Astrocyte of the cerebellum (primary cell): ENCODE measurements at regions not wholly inside any gene's neighbourhood (a gene's known extent, or its start where the extent isn't known, plus 50 kb on each side); places are given as distances from the start of the nearest gene placed in this dataset.

Source experiments
- DNase-seq: peaks from one replicate; pipeline ENCODE4 v3.0.0-alpha.2; 2011; ENCODE audit warnings: low read depth
- H3K4me3 ChIP-seq: 2 replicates; pipeline ENCODE4 v1.5.1; 2011; ENCODE audit warnings: mild to moderate bottlenecking, low read depth, low read length, moderate library complexity
- in situ Hi-C: cut with HindIII; loops from 2 replicates; pipeline ENCODE4 v1.10.0; 2017; ENCODE audit warnings: low sequenced_read_pairs
- TF ChIP-seq, protein P1 (sequence below): IDR thresholded peaks from 2 replicates; pipeline ENCODE4 v1.5.1; 2012; ENCODE audit warnings: low read length, low read depth, moderate library complexity, mild to moderate bottlenecking; ENCODE audit errors: missing control alignments

DNA sequence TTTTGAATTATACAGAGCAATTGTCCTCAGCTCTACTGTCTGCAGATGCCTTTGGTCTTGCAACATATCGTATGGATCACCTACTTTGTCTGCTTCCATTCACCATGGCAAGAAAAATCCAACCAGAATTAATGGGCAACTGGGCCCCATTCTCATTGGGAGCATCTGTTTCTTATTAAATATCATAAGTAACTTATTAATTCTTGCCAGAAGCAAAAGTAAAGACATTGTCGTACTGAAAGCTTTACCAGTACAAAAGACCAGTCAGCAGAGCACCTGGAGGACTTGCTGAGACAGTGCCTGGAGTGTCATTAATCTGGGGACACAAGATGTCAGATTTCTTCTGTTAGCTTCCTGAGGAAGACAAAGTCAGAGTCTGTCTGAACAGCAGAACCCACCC lies 404.5 kb downstream of the INHBA start:
- TF ChIP-seq, protein P1, sequence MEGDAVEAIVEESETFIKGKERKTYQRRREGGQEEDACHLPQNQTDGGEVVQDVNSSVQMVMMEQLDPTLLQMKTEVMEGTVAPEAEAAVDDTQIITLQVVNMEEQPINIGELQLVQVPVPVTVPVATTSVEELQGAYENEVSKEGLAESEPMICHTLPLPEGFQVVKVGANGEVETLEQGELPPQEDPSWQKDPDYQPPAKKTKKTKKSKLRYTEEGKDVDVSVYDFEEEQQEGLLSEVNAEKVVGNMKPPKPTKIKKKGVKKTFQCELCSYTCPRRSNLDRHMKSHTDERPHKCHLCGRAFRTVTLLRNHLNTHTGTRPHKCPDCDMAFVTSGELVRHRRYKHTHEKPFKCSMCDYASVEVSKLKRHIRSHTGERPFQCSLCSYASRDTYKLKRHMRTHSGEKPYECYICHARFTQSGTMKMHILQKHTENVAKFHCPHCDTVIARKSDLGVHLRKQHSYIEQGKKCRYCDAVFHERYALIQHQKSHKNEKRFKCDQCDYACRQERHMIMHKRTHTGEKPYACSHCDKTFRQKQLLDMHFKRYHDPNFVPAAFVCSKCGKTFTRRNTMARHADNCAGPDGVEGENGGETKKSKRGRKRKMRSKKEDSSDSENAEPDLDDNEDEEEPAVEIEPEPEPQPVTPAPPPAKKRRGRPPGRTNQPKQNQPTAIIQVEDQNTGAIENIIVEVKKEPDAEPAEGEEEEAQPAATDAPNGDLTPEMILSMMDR: no peak
- DNase-seq: no peak
- H3K4me3 ChIP-seq: no peak overlapping the region
- in situ Hi-C loops: no loop called here

DNA sequence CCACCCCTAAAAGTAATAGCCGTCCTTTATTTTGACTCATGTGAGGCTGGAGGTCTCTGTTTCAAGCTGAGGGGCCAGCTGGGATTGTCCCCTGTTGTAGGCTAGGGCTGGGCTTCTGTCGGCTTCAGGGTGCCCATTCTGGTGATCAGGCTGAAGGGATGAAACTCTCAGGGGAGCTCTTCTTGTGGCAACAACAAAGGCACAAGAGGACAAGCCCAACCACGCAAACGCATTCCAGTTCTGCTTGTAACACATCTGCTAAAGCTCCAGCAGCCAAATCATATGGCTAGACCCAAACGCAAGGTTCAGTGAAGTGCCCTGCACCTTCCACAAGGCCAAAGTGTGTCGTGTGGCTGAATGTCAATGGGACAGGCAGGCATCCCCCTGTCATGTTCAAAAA lies 405.7 kb downstream of the INHBA start:
- TF ChIP-seq, protein P1: no peak
- DNase-seq: no peak
- H3K4me3 ChIP-seq: no peak overlapping the region
- in situ Hi-C loops: no loop called here

DNA sequence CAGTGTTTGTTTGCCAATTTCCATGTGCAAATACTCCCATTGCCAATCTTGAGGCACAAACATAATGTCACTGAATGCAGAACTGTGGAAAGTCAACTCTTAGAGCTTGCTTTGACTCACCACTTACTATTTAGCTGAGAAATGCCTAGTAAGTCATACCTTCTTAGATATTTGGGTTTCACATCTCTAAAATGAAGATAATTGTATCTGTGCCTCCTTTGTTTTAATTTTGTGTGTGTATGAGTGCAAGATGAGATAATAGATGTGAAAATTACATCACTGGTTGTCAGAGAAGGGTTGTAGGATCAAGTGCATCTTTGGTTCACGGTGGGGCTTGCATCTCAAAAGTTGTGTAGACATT lies 407.5 kb downstream of the INHBA start:
- in situ Hi-C loops: no loop called here
- H3K4me3 ChIP-seq: no peak overlapping the region
- no peak for DNase-seq
- TF ChIP-seq, protein P1: no peak

DNA sequence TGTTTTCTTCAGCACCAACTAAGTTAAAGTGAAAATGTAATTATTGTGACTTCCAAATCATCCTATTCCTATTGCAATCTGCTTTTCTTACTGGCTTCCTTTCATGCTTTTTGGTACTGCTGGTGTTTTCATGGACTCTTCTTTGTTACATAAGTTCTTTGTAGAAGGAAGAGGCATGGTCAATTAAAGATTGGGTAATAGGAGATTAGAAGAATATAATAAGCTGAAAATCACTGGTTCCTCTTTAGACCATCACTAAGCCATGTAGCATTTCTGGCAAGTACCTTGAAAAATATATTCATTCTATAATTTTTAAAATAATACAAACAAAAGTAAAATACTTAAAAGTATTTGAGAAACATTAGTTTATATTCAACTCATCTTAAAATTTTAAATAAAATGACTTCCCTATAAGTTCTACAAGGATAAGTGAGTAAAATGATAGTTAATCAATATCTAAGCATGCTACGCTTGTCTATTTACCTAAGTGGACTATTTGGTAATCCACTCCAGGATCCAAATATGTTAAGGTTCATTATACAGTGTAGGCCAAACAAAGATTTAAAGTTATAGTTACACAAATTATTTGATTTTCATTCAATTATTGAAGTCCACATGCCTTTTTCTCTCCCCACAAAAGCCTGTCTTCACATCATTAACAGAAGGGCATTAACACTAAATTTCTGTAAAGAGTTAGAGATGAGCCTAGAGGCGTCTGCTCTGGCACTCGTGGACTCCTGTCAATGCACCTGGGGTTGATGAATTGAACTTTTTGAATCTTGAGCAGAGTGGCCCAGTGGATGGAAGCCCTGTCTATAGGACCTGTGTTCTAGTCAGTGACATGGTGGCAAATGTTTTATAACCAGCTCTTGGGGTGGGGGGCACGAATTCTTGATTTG lies 408.1 kb downstream of the INHBA start:
- TF ChIP-seq, protein P1: no peak
- H3K4me3 ChIP-seq: no peak overlapping the region
- DNase-seq: no peak
- in situ Hi-C loops: no loop called here

DNA sequence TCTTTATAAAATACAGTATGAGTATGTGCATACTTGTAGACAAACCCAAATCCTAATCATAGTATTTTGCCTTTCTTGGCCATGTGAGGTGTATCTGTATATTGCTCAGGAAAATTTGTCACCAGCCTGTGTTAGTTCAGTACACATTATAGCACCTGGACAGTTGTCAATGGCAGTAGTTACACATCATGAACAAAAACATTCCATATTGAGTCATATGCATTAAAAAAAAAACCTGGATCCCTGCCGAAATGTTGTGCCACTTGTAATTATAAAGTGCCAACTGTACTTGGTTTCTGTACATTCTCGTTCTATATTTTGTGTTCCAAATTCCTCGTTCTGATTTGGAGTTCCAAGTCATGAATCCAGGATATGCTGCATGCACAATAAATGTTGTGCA lies 410.4 kb downstream of the INHBA start:
- in situ Hi-C loops: no loop called here
- no peak for DNase-seq
- H3K4me3 ChIP-seq: no peak overlapping the region
- TF ChIP-seq, protein P1: no peak

DNA sequence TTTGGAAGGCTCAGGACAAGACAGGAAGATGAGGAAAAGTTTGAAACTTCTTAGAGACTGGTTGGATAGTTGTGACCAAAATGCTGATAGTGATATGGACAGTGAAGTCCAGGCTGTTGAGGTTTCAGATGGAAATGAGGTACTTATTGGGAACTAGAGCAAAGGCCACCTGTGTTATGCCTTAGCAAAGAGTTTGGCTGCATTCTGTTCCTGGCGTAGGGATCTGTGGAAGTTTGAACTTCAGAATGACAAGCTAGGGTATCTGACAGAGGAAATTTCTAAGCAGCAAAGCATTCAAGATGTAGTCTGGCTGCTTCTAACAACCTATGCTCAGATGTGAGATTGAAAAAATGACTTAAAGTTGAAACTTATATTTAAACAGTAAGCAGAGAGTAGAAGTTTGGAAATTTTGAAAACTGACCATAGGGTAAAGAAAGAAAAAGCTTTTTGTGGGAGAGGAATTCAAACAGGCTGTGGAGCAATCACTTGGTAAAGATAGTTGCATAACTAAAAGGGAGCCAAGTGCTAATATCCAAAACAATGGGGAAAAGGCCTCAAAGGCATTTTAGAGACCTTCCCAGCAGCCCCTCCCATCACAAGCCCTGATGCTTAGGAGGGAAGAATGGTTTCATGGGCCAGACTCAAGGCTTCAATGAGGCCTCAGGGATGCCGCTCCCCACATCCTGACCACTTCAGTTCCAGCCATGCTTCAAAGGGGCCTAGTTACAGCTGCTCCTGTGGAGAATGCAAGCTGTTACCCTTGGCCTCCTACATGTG lies 415.1 kb downstream of the INHBA start:
- in situ Hi-C loops: no loop called here
- TF ChIP-seq, protein P1: no peak
- H3K4me3 ChIP-seq: no peak overlapping the region
- DNase-seq: no peak
